NCI-H82 (cell line): ENCODE measurements at regions not wholly inside any gene's neighbourhood (a gene's known extent, or its start where the extent isn't known, plus 50 kb on each side); places are given as distances from the start of the nearest gene placed in this dataset.
"Not testable (repeated sequence)": the region's sequence is repeated elsewhere in the genome, so short reads cannot be mapped to it uniquely, and the experiment has no call there.

Experiments used
- DNase-seq: peaks from one replicate; lab custom pipeline; 2025; lab: John Stamatoyannopoulos, UW

- DNase-seq, result no peak
Observed at GRCh38 chr18:55735969-55736368, 148.0 kb upstream of the TCF4 start.

- DNase-seq, result no peak
Observed at GRCh38 chr18:55735199-55735855, 147.3 kb upstream of the TCF4 start.

- no peak for DNase-seq
Observed at GRCh38 chr18:55732227-55733106, 144.5 kb upstream of the TCF4 start.

- DNase-seq, result no peak
Observed at GRCh38 chr18:55731594-55732042, 143.6 kb upstream of the TCF4 start.

GRCh38 chr18:55721006-55721405 is 133.0 kb upstream of the TCF4 start:
- DNase-seq, result peak; percentile 28

- DNase-seq, result no peak
Observed at GRCh38 chr18:55713707-55714106, 125.7 kb upstream of the TCF4 start.

- DNase-seq, result no peak
Observed at GRCh38 chr18:55706898-55707297, 118.9 kb upstream of the TCF4 start.

- DNase-seq, result no peak
Observed at GRCh38 chr18:55699233-55699765, 111.3 kb upstream of the TCF4 start.

GRCh38 chr18:55696811-55697210 is 108.8 kb upstream of the TCF4 start:
- no peak for DNase-seq

- no peak for DNase-seq
Observed at GRCh38 chr18:55695091-55695490, 107.1 kb upstream of the TCF4 start.

GRCh38 chr18:55694291-55694690 is 106.3 kb upstream of the TCF4 start:
- no peak for DNase-seq

GRCh38 chr18:55688030-55688429 is 100.0 kb upstream of the TCF4 start:
- no peak for DNase-seq

- no peak for DNase-seq
Observed at GRCh38 chr18:55687106-55687505, 99.1 kb upstream of the TCF4 start.

GRCh38 chr18:55685638-55686037 is 97.6 kb upstream of the TCF4 start:
- no peak for DNase-seq

GRCh38 chr18:55672574-55673361 is 84.8 kb upstream of the TCF4 start:
- no peak for DNase-seq

GRCh38 chr18:55665506-55665905 is 77.5 kb upstream of the TCF4 start:
- no peak for DNase-seq

- not testable (repeated sequence) for DNase-seq
Observed at GRCh38 chr18:55664758-55665400, 76.9 kb upstream of the TCF4 start.

- no peak for DNase-seq
Observed at GRCh38 chr18:55663891-55664290, 75.9 kb upstream of the TCF4 start.

- DNase-seq, result no peak
Observed at GRCh38 chr18:55658598-55658997, 70.6 kb upstream of the TCF4 start.

GRCh38 chr18:55657572-55658331 is 69.8 kb upstream of the TCF4 start:
- DNase-seq, result no peak

- no peak for DNase-seq
Observed at GRCh38 chr18:55654986-55655385, 67.0 kb upstream of the TCF4 start.
